GM12874 (cell line): ENCODE measurements at regions not wholly inside any gene's neighbourhood (a gene's known extent, or its start where the extent isn't known, plus 50 kb on each side); places are given as distances from the start of the nearest gene placed in this dataset.

Experiments
- TF ChIP-seq, protein P1 (sequence below): IDR thresholded peaks from 2 replicates; pipeline ENCODE4 v1.5.1; 2011; ENCODE audit warnings: low read depth, mild to moderate bottlenecking, control low read depth, low read length, moderate library complexity; ENCODE audit not compliant: insufficient read depth

DNA sequence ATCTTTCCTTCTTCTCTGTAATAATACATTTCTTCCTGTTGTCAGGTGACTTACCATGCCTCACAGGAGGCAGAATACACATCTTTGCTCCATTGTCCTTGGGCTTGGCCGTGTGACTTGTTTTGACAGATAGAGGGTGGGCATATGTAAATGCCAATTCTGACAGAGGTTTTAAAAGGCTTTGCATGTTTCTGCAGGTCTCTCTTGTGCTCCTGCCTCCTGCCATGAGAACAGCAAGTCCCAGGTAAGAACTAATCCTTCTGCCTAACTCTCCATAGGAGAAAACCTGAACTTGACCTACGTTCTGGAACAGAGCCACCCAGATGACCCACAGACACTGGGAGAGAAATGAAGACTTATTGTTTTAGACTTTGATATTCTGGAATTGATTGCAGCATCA lies 88.7 kb upstream of the TNFSF11 start:
- TF ChIP-seq, protein P1, sequence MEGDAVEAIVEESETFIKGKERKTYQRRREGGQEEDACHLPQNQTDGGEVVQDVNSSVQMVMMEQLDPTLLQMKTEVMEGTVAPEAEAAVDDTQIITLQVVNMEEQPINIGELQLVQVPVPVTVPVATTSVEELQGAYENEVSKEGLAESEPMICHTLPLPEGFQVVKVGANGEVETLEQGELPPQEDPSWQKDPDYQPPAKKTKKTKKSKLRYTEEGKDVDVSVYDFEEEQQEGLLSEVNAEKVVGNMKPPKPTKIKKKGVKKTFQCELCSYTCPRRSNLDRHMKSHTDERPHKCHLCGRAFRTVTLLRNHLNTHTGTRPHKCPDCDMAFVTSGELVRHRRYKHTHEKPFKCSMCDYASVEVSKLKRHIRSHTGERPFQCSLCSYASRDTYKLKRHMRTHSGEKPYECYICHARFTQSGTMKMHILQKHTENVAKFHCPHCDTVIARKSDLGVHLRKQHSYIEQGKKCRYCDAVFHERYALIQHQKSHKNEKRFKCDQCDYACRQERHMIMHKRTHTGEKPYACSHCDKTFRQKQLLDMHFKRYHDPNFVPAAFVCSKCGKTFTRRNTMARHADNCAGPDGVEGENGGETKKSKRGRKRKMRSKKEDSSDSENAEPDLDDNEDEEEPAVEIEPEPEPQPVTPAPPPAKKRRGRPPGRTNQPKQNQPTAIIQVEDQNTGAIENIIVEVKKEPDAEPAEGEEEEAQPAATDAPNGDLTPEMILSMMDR: no peak

DNA sequence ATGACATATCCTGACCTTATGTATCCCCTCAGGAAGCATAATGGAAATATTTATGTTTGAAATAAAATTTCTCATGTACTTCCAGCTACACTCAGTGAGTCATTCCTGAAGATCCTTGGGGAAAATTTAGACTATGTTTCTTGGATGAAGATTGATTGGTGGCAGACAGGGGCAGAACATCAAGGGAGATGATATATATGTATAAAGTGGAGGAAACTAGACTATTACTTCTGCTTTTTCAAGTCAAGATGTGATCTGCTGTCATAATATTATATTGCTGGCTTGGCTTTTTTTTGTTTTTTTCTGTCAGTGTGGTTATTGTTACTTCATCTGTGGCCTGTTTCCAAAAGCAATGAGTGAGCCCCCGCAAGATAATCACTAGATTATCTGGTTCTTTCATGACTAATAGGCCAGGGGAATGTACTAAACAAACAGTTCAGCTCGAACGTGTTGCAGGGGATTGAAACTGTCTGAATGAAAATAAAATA lies 87.2 kb upstream of the TNFSF11 start:
- TF ChIP-seq, protein P1: no peak

DNA sequence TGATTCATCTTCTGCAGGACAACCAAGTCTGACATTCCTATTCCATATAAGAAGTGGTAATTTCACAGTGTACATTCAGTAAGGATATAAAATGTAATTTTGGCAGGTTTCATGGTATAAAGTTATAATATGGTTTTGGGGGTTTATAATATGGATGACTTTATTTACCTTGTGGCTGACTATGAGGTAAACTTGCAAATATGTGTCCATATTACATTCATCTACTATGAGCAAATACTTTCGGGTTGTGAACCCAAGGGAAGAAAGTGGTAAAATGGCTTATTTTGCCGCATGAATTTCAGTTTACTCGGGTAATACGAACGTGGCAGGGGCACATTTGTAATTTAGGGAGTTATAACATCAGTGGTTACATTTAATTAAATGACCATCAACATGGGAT lies 86.7 kb upstream of the TNFSF11 start:
- TF ChIP-seq, protein P1: no peak

DNA sequence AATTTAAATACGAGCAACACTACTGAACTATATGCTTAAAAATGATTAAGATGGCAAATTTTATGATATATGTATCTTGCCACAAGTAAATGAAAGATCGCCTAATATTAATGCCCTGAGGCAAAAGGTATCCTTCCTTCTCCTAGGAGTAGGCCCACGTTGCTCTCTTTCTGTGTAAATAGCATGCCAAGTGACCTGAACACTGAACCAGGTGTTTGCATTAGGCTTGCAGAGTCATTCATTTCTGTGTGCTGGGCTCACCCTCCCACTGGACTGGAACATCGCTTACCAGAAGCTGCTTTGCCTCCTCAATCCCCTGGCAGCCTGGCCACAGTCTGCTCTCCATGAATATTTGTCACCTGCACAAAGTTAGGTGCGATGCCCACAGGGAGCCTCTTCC lies 83.3 kb upstream of the TNFSF11 start:
- TF ChIP-seq, protein P1: no peak

DNA sequence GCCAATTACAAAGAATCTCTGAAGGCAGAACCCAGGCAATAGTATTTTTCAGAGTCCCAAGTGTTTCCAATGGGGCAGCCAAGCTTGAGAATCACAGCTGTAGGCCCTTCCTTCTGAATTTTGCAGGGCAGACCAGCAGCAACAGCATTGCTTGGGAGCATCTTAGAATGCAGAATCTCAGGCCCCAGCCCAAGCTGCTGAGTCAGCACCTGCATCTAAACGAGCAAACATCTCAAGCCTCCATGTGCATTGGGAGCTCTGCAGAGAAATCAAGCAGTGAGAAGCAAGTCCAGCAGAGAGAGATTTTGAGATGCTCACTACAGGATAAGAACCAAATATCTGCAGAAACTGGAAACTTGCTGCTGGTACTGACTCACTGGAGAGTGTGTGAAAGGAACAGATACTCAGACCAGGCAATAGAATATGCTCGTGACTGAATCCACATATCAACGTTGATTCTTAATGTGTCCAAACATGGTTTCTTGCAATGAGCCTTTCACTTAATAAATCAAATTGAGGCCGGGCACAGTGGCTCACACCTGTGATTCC lies 81.5 kb upstream of the TNFSF11 start:
- TF ChIP-seq, protein P1: no peak

DNA sequence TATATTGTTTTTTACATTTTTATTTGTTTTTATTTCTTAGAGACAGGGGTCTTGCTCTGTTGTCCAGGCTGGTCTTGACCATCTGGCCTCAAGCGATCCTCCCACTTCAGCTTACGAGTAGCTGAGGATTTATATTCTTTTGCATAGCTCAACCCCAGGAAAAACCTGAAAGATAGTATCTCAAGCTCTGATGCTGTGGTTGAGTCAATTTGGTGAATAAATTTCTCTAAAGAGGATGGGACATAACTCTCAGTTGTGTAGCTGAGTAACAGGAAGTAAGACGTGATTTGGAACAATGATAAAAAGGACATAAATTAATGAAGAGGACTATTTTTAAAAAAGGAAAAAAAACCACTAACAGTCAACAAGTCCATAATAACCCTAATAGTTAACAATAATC lies 79.8 kb upstream of the TNFSF11 start:
- TF ChIP-seq, protein P1: no peak

DNA sequence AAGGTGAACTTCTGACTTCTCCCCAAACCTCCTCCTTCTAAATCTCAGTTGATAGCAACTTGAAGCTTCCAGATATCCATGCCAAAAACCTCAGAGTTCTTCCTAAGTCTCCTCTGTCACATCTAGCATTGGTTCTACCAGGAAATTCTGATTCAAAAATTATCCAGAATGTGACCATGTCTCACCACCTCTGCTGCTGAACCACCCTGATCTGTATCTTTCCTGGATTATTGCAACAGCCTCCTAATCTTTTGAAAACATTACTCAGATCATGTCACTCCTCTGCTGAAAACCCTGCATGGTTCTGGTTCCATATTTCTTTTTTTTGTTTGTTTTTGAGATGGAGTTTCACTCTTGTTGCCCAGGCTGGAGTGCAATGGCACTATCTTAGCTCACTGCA lies 78.7 kb upstream of the TNFSF11 start:
- TF ChIP-seq, protein P1: no peak
